ENCODE measurements at regions not wholly inside any gene's neighbourhood (a gene's known extent, or its start where the extent isn't known, plus 50 kb on each side); places are given as distances from the start of the nearest gene placed in this dataset.
"Not testable (repeated sequence)": the region's sequence is repeated elsewhere in the genome, so short reads cannot be mapped to it uniquely, and the experiment has no call there.

DNA sequence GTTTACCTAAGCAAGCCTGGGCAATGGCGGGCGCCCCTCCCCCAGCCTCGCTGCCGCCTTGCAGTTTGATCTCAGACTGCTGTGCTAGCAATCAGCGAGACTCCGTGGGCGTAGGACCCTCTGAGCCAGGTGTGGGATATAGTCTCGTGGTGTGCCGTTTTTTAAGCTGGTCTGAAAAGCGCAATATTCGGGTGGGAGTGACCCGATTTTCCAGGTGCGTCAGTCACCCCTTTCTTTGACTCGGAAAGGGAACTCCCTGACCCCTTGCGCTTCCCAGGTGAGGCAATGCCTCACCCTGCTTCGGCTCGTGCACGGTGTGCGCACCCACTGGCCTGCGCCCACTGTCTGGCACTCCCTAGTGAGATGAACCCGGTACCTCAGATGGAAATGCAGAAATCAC lies 442.6 kb upstream of the MTPN start:
- DNase-seq, ATAC-seq: not testable (repeated sequence)

- no peak for ATAC-seq
- no peak for DNase-seq
These were observed 435.8 kb upstream of the MTPN start for GRCh38 chr7:136412952-136413351.

GRCh38 chr7:136405931-136406777 lies 429.0 kb upstream of the MTPN start:
- ATAC-seq (peak; percentile 49), DNase-seq (peak; percentile 10)

- ATAC-seq: no peak
- no peak for DNase-seq
These were observed 426.4 kb upstream of the MTPN start for GRCh38 chr7:136403591-136403990.

GRCh38 chr7:136400877-136401276 lies 423.7 kb upstream of the MTPN start:
- DNase-seq (no peak), ATAC-seq (no peak)

DNA sequence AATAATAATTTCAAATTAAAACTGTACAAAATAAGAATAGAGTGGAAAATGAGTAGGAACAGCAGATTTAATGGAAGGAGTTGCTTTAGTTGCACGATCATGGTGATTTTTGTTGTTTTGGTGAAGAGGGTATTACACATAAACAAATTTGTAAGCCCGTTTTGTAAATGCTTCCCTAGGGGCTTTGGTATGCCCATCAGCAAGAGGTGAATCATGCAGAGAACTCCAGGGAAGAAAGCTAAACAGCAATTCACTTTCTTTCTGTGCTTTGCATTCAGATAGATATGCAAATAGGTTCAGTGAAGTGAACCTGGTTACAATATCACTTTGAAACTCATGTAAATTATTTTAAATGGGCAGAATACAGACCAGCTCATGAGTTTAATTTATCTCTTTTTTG lies 422.2 kb upstream of the MTPN start:
- ATAC-seq: no peak
- no peak for DNase-seq

DNA sequence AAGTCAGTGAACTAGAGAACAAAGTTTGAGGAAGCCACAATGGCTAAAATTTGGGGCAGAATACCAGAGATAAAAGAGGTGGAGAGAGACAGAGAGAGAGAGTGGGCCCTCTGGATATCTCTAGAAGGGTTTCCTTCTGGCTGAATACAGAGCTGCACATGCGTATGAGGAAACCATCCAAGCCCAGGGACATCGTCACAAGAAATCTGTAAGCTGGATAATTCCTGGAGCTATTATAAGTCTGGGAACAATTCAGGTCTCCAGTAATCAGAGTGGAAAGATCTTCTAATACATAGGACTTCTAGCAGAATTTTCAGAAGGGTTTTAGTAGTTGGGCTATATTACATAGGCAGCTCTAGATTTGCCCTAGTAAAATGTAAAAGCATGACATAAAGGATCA lies 415.7 kb upstream of the MTPN start:
- no peak for ATAC-seq
- no peak for DNase-seq

DNA sequence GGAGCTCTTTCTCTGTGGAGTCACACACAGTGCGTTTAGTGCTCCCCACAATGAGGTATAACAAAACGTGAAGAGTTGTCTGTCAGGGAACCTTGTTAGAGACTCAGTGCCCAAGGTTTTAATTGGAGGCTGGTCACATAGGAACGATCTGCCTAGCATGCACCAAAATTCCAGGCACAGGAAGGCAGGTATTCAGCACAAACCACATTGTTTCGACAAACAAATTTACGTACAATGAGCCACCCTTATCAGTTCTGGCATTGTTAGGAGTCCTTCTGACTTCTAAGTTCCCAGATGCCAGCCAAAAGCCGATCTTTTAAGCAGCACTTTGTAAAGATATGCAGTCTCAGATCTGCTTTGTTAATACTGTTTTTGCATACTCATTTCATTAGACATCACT lies 414.2 kb upstream of the MTPN start:
- ATAC-seq: no peak
- no peak for DNase-seq

DNA sequence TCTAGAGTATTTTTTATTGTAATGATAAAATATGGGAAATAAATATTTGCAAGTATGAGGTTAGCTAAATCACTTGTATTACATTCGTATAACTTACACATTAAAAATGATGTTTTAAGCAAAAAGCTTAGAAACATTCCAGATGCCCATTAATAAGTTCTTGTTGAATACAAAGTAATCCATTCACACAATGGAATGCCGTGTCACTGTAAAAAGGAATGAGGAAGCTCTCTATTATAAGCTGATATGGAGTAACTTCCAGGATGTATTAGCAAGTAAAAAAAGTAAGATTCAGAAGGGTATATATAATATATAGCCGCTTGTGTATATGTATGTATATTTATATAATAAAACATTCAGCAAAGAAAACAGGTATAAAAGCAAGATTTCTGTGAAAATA lies 412.8 kb upstream of the MTPN start:
- DNase-seq (no peak), ATAC-seq (no peak)

GRCh38 chr7:136386876-136387275 lies 409.7 kb upstream of the MTPN start:
- no peak for ATAC-seq
- DNase-seq: no peak

DNA sequence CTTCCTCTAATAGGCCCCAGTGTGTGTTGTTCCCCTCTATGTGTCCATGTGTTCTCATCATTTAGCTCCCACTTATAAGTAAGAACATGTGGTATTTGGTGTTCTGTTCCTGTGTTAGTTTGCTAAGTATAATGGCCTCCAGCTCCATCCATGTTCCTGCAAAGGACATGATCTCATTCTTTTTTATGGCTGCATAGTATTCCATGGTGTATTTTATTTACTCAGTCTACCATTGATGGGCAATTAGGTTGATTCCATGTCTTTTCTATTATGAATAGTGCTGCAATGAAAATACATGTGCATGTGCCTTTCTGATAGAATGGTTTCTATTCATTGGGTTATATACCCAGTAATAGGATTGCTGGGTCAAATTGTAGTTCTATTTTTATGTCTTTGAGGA lies 394.2 kb upstream of the MTPN start:
- not testable (repeated sequence) for DNase-seq, ATAC-seq

DNA sequence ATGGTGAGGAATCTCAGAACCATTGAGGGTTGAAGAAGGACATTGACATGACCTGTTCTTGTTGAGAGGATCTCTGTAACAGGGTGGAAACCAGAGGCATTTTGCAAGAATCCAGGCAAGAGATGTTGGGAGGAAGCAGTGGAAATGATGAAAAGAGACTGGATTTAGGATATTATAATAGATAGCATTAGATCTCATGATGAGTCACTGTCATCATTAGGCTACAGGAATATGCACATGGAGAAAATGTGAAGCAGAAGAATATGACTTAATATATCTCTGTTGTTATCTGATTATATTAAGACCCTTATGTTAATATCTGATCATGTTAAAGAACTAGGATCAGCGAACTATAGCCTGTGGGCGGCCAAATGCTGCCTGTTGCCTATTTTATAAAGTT lies 393.0 kb upstream of the MTPN start:
- DNase-seq (no peak), ATAC-seq (no peak)

DNA sequence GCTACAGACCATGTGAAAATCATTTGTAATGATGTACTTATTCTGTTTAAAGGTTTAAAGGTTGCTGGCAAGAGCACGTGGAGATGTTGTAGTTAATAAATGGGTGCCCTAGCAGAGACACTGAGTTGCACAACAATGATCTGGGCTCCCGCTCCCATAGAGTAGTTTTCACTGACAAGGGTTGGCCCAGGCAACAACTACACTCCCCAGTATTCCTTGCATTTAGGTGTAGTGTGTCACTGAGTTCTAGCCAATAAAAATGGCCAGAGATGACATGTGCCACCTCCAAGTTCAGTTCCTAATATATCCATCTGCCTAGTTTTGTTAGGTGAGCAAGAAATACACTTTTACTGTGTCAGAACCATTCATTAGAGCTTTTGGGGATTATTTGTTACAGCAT lies 392.1 kb upstream of the MTPN start:
- DNase-seq (no peak), ATAC-seq (no peak)

DNA sequence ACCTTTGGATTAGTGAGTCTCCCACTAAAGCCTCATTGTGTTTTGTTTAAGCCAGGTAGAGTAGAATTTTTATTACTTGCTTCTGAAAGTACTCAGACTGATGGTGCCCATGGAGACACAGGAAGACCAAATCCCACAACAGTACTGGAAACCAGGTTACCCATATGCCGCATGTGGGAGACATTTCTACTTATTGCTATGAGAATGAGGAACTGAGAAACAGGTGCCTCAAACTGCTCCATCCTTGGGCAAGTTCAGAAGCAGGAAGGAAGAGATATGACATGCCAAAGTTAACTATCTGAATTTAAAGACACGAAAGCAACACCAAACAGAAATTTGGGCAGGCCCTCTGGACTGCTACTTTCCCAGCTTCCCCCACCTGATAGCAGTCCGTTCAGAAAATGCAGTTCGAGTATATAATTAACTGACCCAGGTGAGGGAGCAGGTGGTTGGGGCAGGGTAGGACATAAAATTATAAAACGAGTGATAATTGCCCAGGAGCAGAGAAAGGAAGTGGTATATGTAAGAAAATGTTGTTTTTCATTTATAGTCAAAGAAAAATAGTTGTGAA lies 382.3 kb upstream of the MTPN start:
- DNase-seq (no peak), ATAC-seq (no peak)

DNA sequence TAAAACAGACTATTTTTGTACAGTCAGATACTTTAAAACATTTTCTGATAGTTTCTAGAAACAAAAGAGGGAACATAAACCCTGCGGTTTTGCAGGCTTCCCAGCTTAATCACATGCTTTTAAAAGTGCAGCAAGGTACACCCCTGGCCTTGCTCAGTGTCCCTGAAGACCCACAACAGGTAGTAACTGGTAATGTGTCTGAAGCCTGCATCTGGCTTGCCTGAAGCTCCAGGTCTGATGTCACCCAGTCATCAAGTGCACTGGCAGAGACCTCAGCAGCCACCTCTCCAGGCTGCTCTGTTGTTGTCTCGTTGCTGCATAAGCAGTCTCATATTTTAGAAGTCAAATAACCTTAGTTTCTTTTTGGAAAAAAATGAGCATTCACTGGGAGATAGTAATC lies 376.1 kb upstream of the MTPN start:
- no peak for ATAC-seq

DNA sequence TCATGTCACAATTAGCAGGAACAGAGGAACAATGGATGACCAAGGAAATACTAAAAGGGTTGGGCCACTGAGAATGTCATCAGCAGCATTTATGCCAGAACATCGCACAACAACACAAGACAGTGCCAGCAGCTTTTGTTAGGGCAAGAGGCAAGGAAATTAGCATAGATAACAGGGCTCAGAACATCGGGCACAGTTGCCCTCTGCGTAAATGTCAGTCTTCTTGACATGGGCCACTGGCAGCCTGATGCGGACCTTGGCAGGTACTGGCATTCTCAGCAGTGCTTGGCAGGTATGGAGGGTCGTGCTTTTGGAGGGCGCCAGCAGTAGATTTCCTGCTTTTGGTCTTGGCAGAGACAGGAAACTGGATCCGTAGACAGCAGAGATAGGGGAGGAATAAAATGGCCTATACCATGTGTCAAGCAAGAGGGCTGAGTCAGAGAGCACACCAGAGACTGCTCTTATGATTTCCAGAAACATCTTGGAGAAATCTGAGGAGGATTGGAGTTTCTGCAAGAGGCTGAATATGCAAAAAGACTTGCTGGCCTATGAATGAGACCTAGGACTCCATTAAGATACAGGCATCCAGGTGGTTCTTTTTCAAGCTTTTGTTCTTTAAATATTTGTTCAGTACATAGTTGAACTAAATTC lies 371.5 kb upstream of the MTPN start:
- DNase-seq (no peak), ATAC-seq (no peak)

More for the DNA sequence above, 376.1 kb upstream of the MTPN start:
- no peak for DNase-seq

DNA sequence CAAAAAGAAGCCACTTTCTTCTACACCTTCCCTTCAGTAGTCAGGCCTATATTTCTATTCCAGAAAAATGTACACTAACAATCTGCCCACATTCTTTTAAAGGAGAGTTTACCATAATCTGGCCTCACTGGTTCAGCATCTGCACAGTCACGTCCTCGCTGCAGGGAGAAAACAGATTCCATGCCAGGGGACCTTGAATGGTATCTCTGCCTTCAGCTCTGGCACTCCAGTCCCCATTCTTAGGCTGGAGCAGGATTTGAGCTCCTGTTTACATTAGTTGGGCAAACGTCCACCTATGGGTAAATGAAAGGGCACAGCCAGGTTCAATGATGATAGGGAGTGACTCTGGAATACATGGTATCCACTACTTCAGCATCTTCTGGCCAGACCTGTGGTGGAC lies 371.0 kb upstream of the MTPN start:
- no peak for DNase-seq
- no peak for ATAC-seq

GRCh38 chr7:136347488-136347887 lies 370.3 kb upstream of the MTPN start:
- no peak for ATAC-seq
- DNase-seq: no peak

- ATAC-seq: no peak
- no peak for DNase-seq
These were observed 365.1 kb upstream of the MTPN start for GRCh38 chr7:136342251-136342650.

GRCh38 chr7:136339464-136339863 lies 362.3 kb upstream of the MTPN start:
- DNase-seq (no peak), ATAC-seq (no peak)

DNA sequence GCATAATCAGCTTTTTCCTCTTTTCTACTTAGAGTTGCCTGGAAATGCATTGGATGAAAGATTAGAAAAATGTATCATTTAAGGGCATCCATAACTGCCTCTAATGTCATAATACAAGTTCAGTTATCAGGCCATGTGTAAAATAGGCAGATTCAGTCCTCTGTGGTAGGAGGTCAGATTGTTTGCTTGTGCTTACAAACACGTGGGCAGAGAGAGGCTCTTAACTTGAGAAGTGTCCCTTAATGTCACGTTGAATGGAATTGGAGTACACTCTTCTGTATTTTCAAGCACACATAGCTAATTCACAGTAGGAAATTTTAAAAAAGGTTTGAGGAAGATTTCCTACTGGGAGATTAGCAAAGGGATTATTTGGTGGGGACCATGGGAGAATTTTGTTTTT lies 359.8 kb upstream of the MTPN start:
- DNase-seq (no peak), ATAC-seq (no peak)

DNA sequence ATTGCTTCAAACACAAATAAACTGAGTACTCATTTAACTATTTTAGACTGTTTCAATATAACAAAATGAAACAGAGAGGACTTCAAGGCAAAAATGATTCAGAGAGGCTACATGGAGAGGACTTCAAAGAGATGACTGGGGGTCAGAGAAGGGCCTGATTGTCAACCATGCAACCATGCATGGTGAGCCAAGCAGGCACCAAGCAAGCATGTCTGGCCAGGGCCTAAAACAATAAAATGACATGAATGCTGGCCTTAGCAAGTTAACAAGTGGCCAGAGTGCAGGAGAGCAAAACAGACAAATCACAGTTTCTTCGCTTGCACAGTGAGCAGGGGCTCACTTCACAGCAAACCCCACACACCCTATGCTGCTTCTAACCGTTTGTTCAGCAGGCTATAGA lies 356.5 kb upstream of the MTPN start:
- no peak for DNase-seq
- ATAC-seq: no peak

DNA sequence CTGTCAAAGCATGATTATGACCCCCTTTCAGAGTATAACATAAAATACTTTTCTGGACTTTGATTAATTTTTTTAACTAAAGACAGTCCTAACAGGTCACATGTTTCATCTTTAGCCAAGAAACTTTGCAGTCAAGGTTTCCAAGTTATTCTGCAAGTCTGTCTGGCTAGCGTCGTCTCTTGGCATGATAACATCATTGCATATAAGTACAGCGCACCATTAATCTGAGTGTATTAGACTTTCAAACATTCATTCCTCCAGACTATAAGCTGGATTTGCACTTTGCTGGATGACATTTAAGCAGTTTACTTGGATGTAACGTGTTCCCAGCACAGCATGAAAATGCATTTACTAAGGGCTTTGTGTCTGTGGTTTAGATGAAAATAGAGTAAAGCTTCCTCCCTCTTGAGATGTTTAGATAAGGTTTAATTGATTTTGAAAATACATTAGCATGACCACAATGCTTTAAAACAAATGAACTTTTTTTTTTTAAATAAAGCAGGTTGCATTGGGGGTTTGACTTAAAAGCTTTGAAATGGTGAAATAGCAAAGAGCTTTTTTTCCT lies 349.0 kb upstream of the MTPN start:
- DNase-seq: no peak

More for the DNA sequence above, 349.0 kb upstream of the MTPN start:
- ATAC-seq: no peak

All from stimulated activated naive CD8-positive, alpha-beta T cell treated with anti-CD3 and anti-CD28 coated beads, Interleukin-15, Interleukin-2, amounts not matched to agents 100 U/mL and 50 U/mL, for 24 hours (primary cell).